ENCODE measurements at regions not wholly inside any gene's neighbourhood (a gene's known extent, or its start where the extent isn't known, plus 50 kb on each side); places are given as distances from the start of the nearest gene placed in this dataset.

GRCh38 chr2:5842326-5842725 is 150.1 kb downstream of the SOX11 start:
- no peak for DNase-seq (ENCODE audit: low spot score)

GRCh38 chr2:5845798-5846330 is 153.7 kb downstream of the SOX11 start:
- DNase-seq (ENCODE audit: low spot score), result no peak

- no peak for DNase-seq (ENCODE audit: low spot score)
Measured at GRCh38 chr2:5846881-5847280, 154.7 kb downstream of the SOX11 start.

- DNase-seq (ENCODE audit: low spot score), result no peak
Measured at GRCh38 chr2:5849562-5849961, 157.4 kb downstream of the SOX11 start.

- no peak for DNase-seq (ENCODE audit: low spot score)
Measured at GRCh38 chr2:5851410-5851809, 159.2 kb downstream of the SOX11 start.

- no peak for DNase-seq (ENCODE audit: low spot score)
Measured at GRCh38 chr2:5854797-5855196, 162.6 kb downstream of the SOX11 start.

GRCh38 chr2:5867056-5867455 is 174.9 kb downstream of the SOX11 start:
- DNase-seq (ENCODE audit: low spot score), result no peak

GRCh38 chr2:5868931-5869330 is 176.7 kb downstream of the SOX11 start:
- DNase-seq (ENCODE audit: low spot score), result no peak

GRCh38 chr2:5869936-5870335 is 177.8 kb downstream of the SOX11 start:
- no peak for DNase-seq (ENCODE audit: low spot score)

GRCh38 chr2:5877360-5877759 is 185.2 kb downstream of the SOX11 start:
- DNase-seq (ENCODE audit: low spot score), result no peak

GRCh38 chr2:5885451-5886173 is 193.4 kb downstream of the SOX11 start:
- no peak for DNase-seq (ENCODE audit: low spot score)

GRCh38 chr2:5886462-5886861 is 194.3 kb downstream of the SOX11 start:
- DNase-seq (ENCODE audit: low spot score), result no peak

GRCh38 chr2:5888126-5888525 is 195.9 kb downstream of the SOX11 start:
- DNase-seq (ENCODE audit: low spot score), result no peak

- no peak for DNase-seq (ENCODE audit: low spot score)
Measured at GRCh38 chr2:5889519-5889918, 197.3 kb downstream of the SOX11 start.

GRCh38 chr2:5894355-5894754 is 202.2 kb downstream of the SOX11 start:
- no peak for DNase-seq (ENCODE audit: low spot score)

GRCh38 chr2:5895284-5895683 is 203.1 kb downstream of the SOX11 start:
- DNase-seq (ENCODE audit: low spot score), result no peak

- no peak for DNase-seq (ENCODE audit: low spot score)
Measured at GRCh38 chr2:5897249-5897648, 205.1 kb downstream of the SOX11 start.

- no peak for DNase-seq (ENCODE audit: low spot score)
Measured at GRCh38 chr2:5898667-5899066, 206.5 kb downstream of the SOX11 start.

GRCh38 chr2:5905661-5906060 is 213.5 kb downstream of the SOX11 start:
- no peak for DNase-seq (ENCODE audit: low spot score)

GRCh38 chr2:5908071-5908470 is 215.9 kb downstream of the SOX11 start:
- DNase-seq (ENCODE audit: low spot score), result no peak

GRCh38 chr2:5911718-5912117 is 219.5 kb downstream of the SOX11 start:
- no peak for DNase-seq (ENCODE audit: low spot score)

GRCh38 chr2:5913711-5914395 is 221.7 kb downstream of the SOX11 start:
- DNase-seq (ENCODE audit: low spot score), result no peak

GRCh38 chr2:5914811-5915611 is 222.8 kb downstream of the SOX11 start:
- DNase-seq (ENCODE audit: low spot score), result no peak
